Keratinocyte (primary cell): ENCODE measurements at regions not wholly inside any gene's neighbourhood (a gene's known extent, or its start where the extent isn't known, plus 50 kb on each side); places are given as distances from the start of the nearest gene placed in this dataset.
A peak's percentile ranks its signal among the peaks of the same experiment; 100 is the strongest.

ENCODE experiments used
- DNase-seq: peaks from one replicate; pipeline ENCODE4 v3.0.0-alpha.2; 2011; ENCODE audit warnings: low read depth, missing footprints, low spot score
- FAIRE-seq: peaks from 2 replicates; lab custom pipeline; 2011; peaks lifted over from hg19 to GRCh38; lab: Jason Lieb, UNC
- H2AFZ ChIP-seq: 2 replicates; pipeline ENCODE4 v1.6.0; 2012; ENCODE audit warnings: low read length, control low read depth, inconsistent platforms; ENCODE audit not compliant: control insufficient read depth
- H3K27ac ChIP-seq: 2 replicates; pipeline ENCODE4 v1.5.1; 2011; ENCODE audit warnings: low read length; ENCODE audit not compliant: control insufficient read depth, insufficient read depth
- H3K27me3 ChIP-seq: 3 replicates; pipeline ENCODE4 v1.6.0; 2011; ENCODE audit warnings: low read length; ENCODE audit not compliant: control insufficient read depth, insufficient read depth; ENCODE audit errors: extremely low read depth
- H3K36me3 ChIP-seq, 2 experiments: 2 replicates in 1 of 2; 3 replicates in 1 of 2; pipeline ENCODE4 v1.5.1; 2011; ENCODE audit warnings: low read length in 2 of 2, mild to moderate bottlenecking in 1 of 2; ENCODE audit not compliant: control insufficient read depth in 2 of 2, insufficient read depth in 2 of 2; ENCODE audit errors: extremely low read depth in 1 of 2
- H3K4me1 ChIP-seq: 3 replicates; pipeline ENCODE4 v1.5.1; 2011; ENCODE audit warnings: low read length; ENCODE audit not compliant: control insufficient read depth, insufficient read depth; ENCODE audit errors: extremely low read depth
- H3K4me2 ChIP-seq: 3 replicates; pipeline ENCODE4 v1.6.0; 2011; ENCODE audit warnings: low read depth, low read length; ENCODE audit not compliant: control insufficient read depth, insufficient read depth; ENCODE audit errors: extremely low read depth
- H3K4me3 ChIP-seq, 3 experiments: fragments of 200-600 bp in 1 of 3; sonication (generic) in 1 of 3; 2 replicates in 2 of 3; 3 replicates in 1 of 3; pipeline ENCODE4 v1.5.1; 2011 to 2016; ENCODE audit warnings: low read length in 3 of 3, mild to moderate bottlenecking in 3 of 3, control low read depth in 2 of 3, inconsistent platforms in 1 of 3, low read depth in 1 of 3, mixed read lengths in 1 of 3, mixed run types in 1 of 3, moderate library complexity in 1 of 3; ENCODE audit not compliant: control insufficient read depth in 2 of 3, insufficient read depth in 2 of 3; ENCODE audit errors: extremely low read depth in 1 of 3
- H3K79me2 ChIP-seq: 2 replicates; pipeline ENCODE4 v1.6.0; 2012; ENCODE audit warnings: low read length; ENCODE audit not compliant: control insufficient read depth, insufficient read depth
- H3K9ac ChIP-seq: 3 replicates; pipeline ENCODE4 v1.6.0; 2011; ENCODE audit warnings: low read length; ENCODE audit not compliant: control insufficient read depth, insufficient read depth; ENCODE audit errors: extremely low read depth
- H3K9me1 ChIP-seq: 3 replicates; pipeline ENCODE4 v1.6.0; 2011; ENCODE audit warnings: low read length; ENCODE audit not compliant: control insufficient read depth, insufficient read depth; ENCODE audit errors: extremely low read depth
- H3K9me3 ChIP-seq: 2 replicates; pipeline ENCODE4 v1.5.1; 2012; ENCODE audit warnings: low read depth, low read length; ENCODE audit not compliant: control insufficient read depth
- H4K20me1 ChIP-seq: 3 replicates; pipeline ENCODE4 v1.6.0; 2011; ENCODE audit warnings: low read length; ENCODE audit not compliant: control insufficient read depth, insufficient read depth; ENCODE audit errors: extremely low read depth
- CTCF ChIP-seq, 3 experiments: IDR thresholded peaks in 1 of 3; conservative IDR thresholded peaks in 1 of 3; optimal IDR thresholded peaks in 1 of 3; 2 replicates in 2 of 3; 3 replicates in 1 of 3; pipeline versions ENCODE3 to v1.5.1; 2011; ENCODE audit warnings: low read length in 3 of 3, mild to moderate bottlenecking in 3 of 3, moderate library complexity in 2 of 3, control low read depth in 1 of 3, inconsistent platforms in 1 of 3; ENCODE audit not compliant: insufficient read depth in 2 of 3; ENCODE audit errors: extremely low read depth in 1 of 3
- EZH2 ChIP-seq: IDR thresholded peaks from one replicate; pipeline ENCODE4 v1.6.1; 2012; ENCODE audit warnings: inconsistent platforms, mild to moderate bottlenecking, low read length, moderate library complexity
- dilution Hi-C: fragments of 300-500 bp; cut with MboI; formaldehyde crosslinking; loops from one replicate; pipeline ENCODE4 v1.7.0; 2020; ENCODE audit warnings: low sequenced_read_pairs; ENCODE audit not compliant: extremely low pct_ligation_motif_present

- Histone ChIP-seq H3K27ac (no peak overlapping the region), H4K20me1 (no peaks in the 10 kb centered on the region), H3K4me1 (no peaks in the 10 kb centered on the region), H3K9ac (no peak overlapping the region), H3K27me3 (no peaks in the 10 kb centered on the region), H2AFZ (no peak overlapping the region), H3K4me2 (no peak overlapping the region), H3K79me2 (no peaks in the 10 kb centered on the region), H3K36me3 (no peaks in the 10 kb centered on the region), H3K4me3 (no peak overlapping the region), H3K9me1 (no peaks in the 10 kb centered on the region), H3K9me3 (no peaks in the 10 kb centered on the region)
- DNase-seq = no peak
- dilution Hi-C loops = no loop called here
- TF ChIP-seq CTCF (optimal IDR thresholded peaks at IDR 0.05 in 1 of 3, IDR thresholded peaks at IDR 0.05 in 1 of 3, conservative IDR thresholded peaks at IDR 0.05 in 1 of 3; ENCODE audit: extremely low read depth in 1 of 3, insufficient read depth in 2 of 3, low read length in 3 of 3) (no peak), EZH2 (no peak)
- no peak for FAIRE-seq
These were observed 93.0 kb upstream of the ZNF608 start for GRCh38 chr5:124839371-124839998.

- Histone ChIP-seq H4K20me1 (no peaks in the 10 kb centered on the region), H3K27me3 (no peaks in the 10 kb centered on the region), H3K27ac (no peak overlapping the region), H3K4me2 (peak overlapping the region; percentile 23), H3K9me1 (no peaks in the 10 kb centered on the region), H3K36me3 (no peaks in the 10 kb centered on the region), H2AFZ (no peak overlapping the region), H3K4me3 (no peak overlapping the region), H3K9ac (no peak overlapping the region), H3K79me2 (no peaks in the 10 kb centered on the region), H3K9me3 (no peaks in the 10 kb centered on the region), H3K4me1 (no peaks in the 10 kb centered on the region)
- TF ChIP-seq CTCF (optimal IDR thresholded peaks at IDR 0.05 in 1 of 3, IDR thresholded peaks at IDR 0.05 in 1 of 3, conservative IDR thresholded peaks at IDR 0.05 in 1 of 3; ENCODE audit: extremely low read depth in 1 of 3, insufficient read depth in 2 of 3, low read length in 3 of 3) (no peak), EZH2 (no peak)
- FAIRE-seq (no peak), DNase-seq (no peak)
- dilution Hi-C loops = no loop called here
These were observed 95.6 kb upstream of the ZNF608 start for GRCh38 chr5:124841829-124842712.
